ENCODE measurements at regions not wholly inside any gene's neighbourhood (a gene's known extent, or its start where the extent isn't known, plus 50 kb on each side); places are given as distances from the start of the nearest gene placed in this dataset.

GRCh38 chr1:213573648-213574009, 414.1 kb upstream of the PROX1 start:
- Histone ChIP-seq H3K4me2 (ENCODE audit: low read length) (no peak overlapping the region), H3K79me2 (no peaks in the 10 kb centered on the region), H3K9me3 (ENCODE audit: control insufficient read depth, low read length) (no peaks in the 10 kb centered on the region), H3K4me3 (ENCODE audit: low read depth, low read length) (no peak overlapping the region), H3K36me3 (ENCODE audit: control insufficient read depth, insufficient read depth, low read length) (peaks cover 2% of the 10 kb centered on the region), H3K27ac (no peak overlapping the region), H3K4me1 (no peaks in the 10 kb centered on the region), H3K27me3 (ENCODE audit: control insufficient read depth, insufficient read depth, low read length) (no peaks in the 10 kb centered on the region), H3K9ac (no peak overlapping the region), H2AFZ (no peak overlapping the region)
- TF ChIP-seq CTCF (IDR thresholded peaks at IDR 0.05), result no peak

GRCh38 chr1:213582976-213583567, 404.7 kb upstream of the PROX1 start:
- Histone ChIP-seq H3K79me2 (no peaks in the 10 kb centered on the region), H3K27me3 (ENCODE audit: control insufficient read depth, insufficient read depth, low read length) (no peaks in the 10 kb centered on the region), H3K9me3 (ENCODE audit: control insufficient read depth, low read length) (no peaks in the 10 kb centered on the region), H3K36me3 (ENCODE audit: control insufficient read depth, insufficient read depth, low read length) (no peaks in the 10 kb centered on the region), H3K4me2 (ENCODE audit: low read length) (no peak overlapping the region), H3K9ac (no peak overlapping the region), H3K4me1 (no peaks in the 10 kb centered on the region), H3K27ac (no peak overlapping the region), H3K4me3 (ENCODE audit: low read depth, low read length) (no peak overlapping the region), H2AFZ (no peak overlapping the region)
- no peak for TF ChIP-seq CTCF (IDR thresholded peaks at IDR 0.05)

- no peaks in the 10 kb centered on the region for H3K27me3 ChIP-seq (ENCODE audit: control insufficient read depth, insufficient read depth, low read length)
- H3K27ac ChIP-seq, result no peak overlapping the region
- no peaks in the 10 kb centered on the region for H3K9me3 ChIP-seq (ENCODE audit: control insufficient read depth, low read length)
- no peak overlapping the region for H3K4me2 ChIP-seq (ENCODE audit: low read length)
- no peak overlapping the region for H3K4me3 ChIP-seq (ENCODE audit: low read depth, low read length)
- H3K36me3 ChIP-seq (ENCODE audit: control insufficient read depth, insufficient read depth, low read length), result no peaks in the 10 kb centered on the region
- H3K79me2 ChIP-seq, result no peaks in the 10 kb centered on the region
- no peaks in the 10 kb centered on the region for H3K4me1 ChIP-seq
- no peak overlapping the region for H3K9ac ChIP-seq
- no peak for TF ChIP-seq CTCF (IDR thresholded peaks at IDR 0.05)
- H2AFZ ChIP-seq, result no peak overlapping the region
Measured at GRCh38 chr1:213584272-213584671, 403.5 kb upstream of the PROX1 start.

- no peak overlapping the region for H3K4me3 ChIP-seq (ENCODE audit: low read depth, low read length)
- no peaks in the 10 kb centered on the region for H3K79me2 ChIP-seq
- H3K9ac ChIP-seq, result no peak overlapping the region
- no peaks in the 10 kb centered on the region for H3K9me3 ChIP-seq (ENCODE audit: control insufficient read depth, low read length)
- H3K4me1 ChIP-seq, result no peaks in the 10 kb centered on the region
- H3K4me2 ChIP-seq (ENCODE audit: low read length), result no peak overlapping the region
- no peaks in the 10 kb centered on the region for H3K27me3 ChIP-seq (ENCODE audit: control insufficient read depth, insufficient read depth, low read length)
- no peak overlapping the region for H2AFZ ChIP-seq
- H3K27ac ChIP-seq, result no peak overlapping the region
- H3K36me3 ChIP-seq (ENCODE audit: control insufficient read depth, insufficient read depth, low read length), result no peaks in the 10 kb centered on the region
- no peak for TF ChIP-seq CTCF (IDR thresholded peaks at IDR 0.05)
Measured at GRCh38 chr1:213585402-213585801, 402.4 kb upstream of the PROX1 start.

- Histone ChIP-seq H3K79me2 (no peaks in the 10 kb centered on the region), H3K9me3 (ENCODE audit: control insufficient read depth, low read length) (no peaks in the 10 kb centered on the region), H3K36me3 (ENCODE audit: control insufficient read depth, insufficient read depth, low read length) (no peaks in the 10 kb centered on the region), H3K27ac (no peak overlapping the region), H3K27me3 (ENCODE audit: control insufficient read depth, insufficient read depth, low read length) (no peaks in the 10 kb centered on the region), H3K9ac (no peak overlapping the region), H2AFZ (no peak overlapping the region), H3K4me1 (no peaks in the 10 kb centered on the region), H3K4me2 (ENCODE audit: low read length) (no peak overlapping the region), H3K4me3 (ENCODE audit: low read depth, low read length) (no peak overlapping the region)
- TF ChIP-seq CTCF (IDR thresholded peaks at IDR 0.05), result no peak
Measured at GRCh38 chr1:213585959-213586586, 401.7 kb upstream of the PROX1 start.
